GM23248 (cell line): ENCODE measurements at regions not wholly inside any gene's neighbourhood (a gene's known extent, or its start where the extent isn't known, plus 50 kb on each side); places are given as distances from the start of the nearest gene placed in this dataset.

ENCODE experiments used
- EZH2 ChIP-seq: fragments of 200-600 bp; sonication (generic); IDR thresholded peaks from 2 replicates; pipeline ENCODE4 v1.6.1; 2018; ENCODE audit warnings: antibody characterized with exemption, mild to moderate bottlenecking; ENCODE audit not compliant: insufficient read depth, poor library complexity, severe bottlenecking
- EZH2phosphoT487 ChIP-seq: fragments of 200-600 bp; sonication (generic); IDR thresholded peaks from 2 replicates; pipeline ENCODE4 v1.6.1; 2018; ENCODE audit warnings: antibody characterized with exemption, moderate library complexity, mild to moderate bottlenecking, low read depth; ENCODE audit not compliant: insufficient read depth

DNA sequence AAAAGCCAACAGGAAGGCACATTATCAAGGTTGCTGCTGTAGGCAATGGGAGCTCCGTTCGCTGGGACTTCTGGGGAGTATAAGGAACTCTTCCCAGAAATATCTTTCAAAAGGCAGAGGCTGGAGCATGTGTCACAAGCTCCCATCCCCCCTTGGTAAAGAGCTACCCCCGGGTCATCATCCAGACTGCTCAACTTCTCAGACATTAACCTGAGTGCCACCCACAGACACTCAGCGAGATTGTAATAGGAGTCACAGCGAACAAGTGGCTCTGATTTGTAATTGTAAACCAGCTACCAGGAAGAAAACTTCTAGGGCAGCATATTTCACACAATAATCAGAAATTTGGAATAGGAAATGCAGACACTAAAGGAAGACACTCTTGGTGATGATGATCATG lies 290.2 kb upstream of the PARD3B start:
- TF ChIP-seq EZH2: no peak
- no peak for TF ChIP-seq EZH2phosphoT487
